HEK293 (cell line): ENCODE measurements at regions not wholly inside any gene's neighbourhood (a gene's known extent, or its start where the extent isn't known, plus 50 kb on each side); places are given as distances from the start of the nearest gene placed in this dataset.

Source experiments
- CTCF ChIA-PET: fragments of 350-600 bp; formaldehyde crosslinking; extraction: SDS; loops from one replicate; lab custom pipeline; 2021; ENCODE audit warnings: antibody characterized with exemption; lab: Yijun Ruan, JAX
- POLR2A ChIA-PET: fragments of 300-600 bp; formaldehyde crosslinking; extraction: SDS; loops from one replicate; lab custom pipeline; 2020; ENCODE audit warnings: antibody characterized with exemption, inconsistent platforms; lab: Yijun Ruan, JAX
- H3K27ac ChIP-seq: fragments of 200-500 bp; sonication (Bioruptor generic); 2 replicates; pipeline ENCODE4 v1.5.1; 2014; ENCODE audit warnings: low read depth, low read length, control low read depth, inconsistent platforms; ENCODE audit errors: extremely low read depth
- H3K36me3 ChIP-seq, 2 experiments: fragments of 200-500 bp in 1 of 2; sonication (Bioruptor generic) in 1 of 2; 1 replicate in 1 of 2; 2 replicates in 1 of 2; pipeline ENCODE4 v1.5.1; 2014 to 2017; ENCODE audit warnings: inconsistent platforms in 2 of 2, low read length in 2 of 2; ENCODE audit not compliant: control insufficient read depth in 2 of 2, insufficient read depth in 1 of 2
- H3K4me1 ChIP-seq: fragments of 200-500 bp; sonication (Bioruptor generic); 2 replicates; pipeline ENCODE4 v1.5.1; 2014; ENCODE audit warnings: mild to moderate bottlenecking, low read length, inconsistent platforms; ENCODE audit not compliant: control insufficient read depth, insufficient read depth
- H3K4me3 ChIP-seq: 2 replicates; pipeline ENCODE4 v1.5.1; 2011; ENCODE audit warnings: low read depth, mild to moderate bottlenecking, control low read depth, low read length, moderate library complexity
- H3K9me3 ChIP-seq: fragments of 200-500 bp; sonication (Bioruptor generic); 2 replicates; pipeline ENCODE4 v1.5.1; 2014; ENCODE audit warnings: low read depth, low read length, inconsistent platforms; ENCODE audit not compliant: control insufficient read depth, insufficient read depth
- GFI1B ChIP-seq: fragments of 450-650 bp; formaldehyde crosslinking; IDR thresholded peaks from 2 replicates; pipeline ENCODE4 v1.5.1; 2016; ENCODE audit warnings: missing biosample characterization, missing genetic modification characterization
- HOXC10 ChIP-seq: sonication (generic); formaldehyde crosslinking; IDR thresholded peaks from 2 replicates; pipeline ENCODE4 v1.8.1; 2023; ENCODE audit warnings: mild to moderate bottlenecking, missing genetic modification reagents
- REPIN1 ChIP-seq: fragments of 450-650 bp; formaldehyde crosslinking; IDR thresholded peaks from 2 replicates; pipeline ENCODE4 v1.5.1; 2017; ENCODE audit warnings: missing biosample characterization, missing genetic modification characterization, low read depth
- SALL2 ChIP-seq: fragments of 450-650 bp; formaldehyde crosslinking; IDR thresholded peaks from 2 replicates; pipeline ENCODE4 v1.5.0; 2017; ENCODE audit warnings: missing biosample characterization, mild to moderate bottlenecking, missing genetic modification characterization, borderline replicate concordance
- ZFP37 ChIP-seq: fragments of 450-650 bp; formaldehyde crosslinking; IDR thresholded peaks from 2 replicates; pipeline ENCODE4 v1.5.1; 2016; ENCODE audit warnings: missing biosample characterization, missing genetic modification characterization
- ZNF184 ChIP-seq: fragments of 450-650 bp; IDR thresholded peaks from 2 replicates; pipeline ENCODE4 v1.5.1; 2018; ENCODE audit warnings: missing biosample characterization, mild to moderate bottlenecking, missing genetic modification characterization
- ZNF404 ChIP-seq: fragments of 450-650 bp; formaldehyde crosslinking; IDR thresholded peaks from 2 replicates; pipeline ENCODE4 v1.5.1; 2017; ENCODE audit warnings: missing biosample characterization, missing genetic modification characterization
- ZNF416 ChIP-seq: fragments of 450-650 bp; formaldehyde crosslinking; IDR thresholded peaks from 2 replicates; pipeline ENCODE4 v1.5.1; 2016; ENCODE audit warnings: missing biosample characterization, missing genetic modification characterization
- ZNF473 ChIP-seq: fragments of 450-650 bp; formaldehyde crosslinking; IDR thresholded peaks from 2 replicates; pipeline ENCODE4 v1.5.1; 2017; ENCODE audit warnings: missing biosample characterization, missing genetic modification characterization
- ZNF544 ChIP-seq: fragments of 450-650 bp; formaldehyde crosslinking; IDR thresholded peaks from 2 replicates; pipeline ENCODE4 v1.5.0; 2017; ENCODE audit warnings: missing biosample characterization, missing genetic modification characterization
- ZNF555 ChIP-seq: fragments of 450-650 bp; formaldehyde crosslinking; conservative IDR thresholded peaks from 2 replicates; pipeline ENCODE4 v1.5.1; 2017; ENCODE audit warnings: missing biosample characterization, mild to moderate bottlenecking, missing genetic modification characterization, inconsistent platforms
- ZNF600 ChIP-seq: fragments of 450-650 bp; formaldehyde crosslinking; IDR thresholded peaks from 2 replicates; pipeline ENCODE4 v1.5.1; 2016; ENCODE audit warnings: missing biosample characterization, missing genetic modification characterization
- ZNF621 ChIP-seq: fragments of 450-650 bp; formaldehyde crosslinking; IDR thresholded peaks from 2 replicates; pipeline ENCODE4 v1.5.1; 2017; ENCODE audit warnings: missing biosample characterization, missing genetic modification characterization
- ZNF776 ChIP-seq: fragments of 450-650 bp; formaldehyde crosslinking; IDR thresholded peaks from 2 replicates; pipeline ENCODE4 v1.5.0; 2017; ENCODE audit warnings: missing biosample characterization, missing genetic modification characterization, borderline replicate concordance
- TF ChIP-seq, protein P1 (sequence below): fragments of 450-650 bp; formaldehyde crosslinking; optimal IDR thresholded peaks from 2 replicates; pipeline ENCODE3; 2016; ENCODE audit warnings: missing biosample characterization, mild to moderate bottlenecking, missing genetic modification characterization
- TF ChIP-seq, protein P2 (sequence below): fragments of 450-650 bp; formaldehyde crosslinking; IDR thresholded peaks from 2 replicates; pipeline ENCODE4 v1.5.1; 2017; ENCODE audit warnings: missing biosample characterization, missing genetic modification characterization
- TF ChIP-seq, protein P3 (sequence below): fragments of 450-650 bp; formaldehyde crosslinking; IDR thresholded peaks from 2 replicates; pipeline ENCODE4 v1.5.1; 2016; ENCODE audit warnings: missing biosample characterization, missing genetic modification characterization
- TF ChIP-seq, protein P4 (sequence below): fragments of 450-650 bp; formaldehyde crosslinking; IDR thresholded peaks from 2 replicates; pipeline ENCODE4 v1.5.1; 2016; ENCODE audit warnings: missing biosample characterization, missing genetic modification characterization
- TF ChIP-seq, protein P5 (sequence below): fragments of 450-650 bp; formaldehyde crosslinking; IDR thresholded peaks from 2 replicates; pipeline ENCODE4 v1.5.1; 2017; ENCODE audit warnings: missing biosample characterization, missing genetic modification characterization

DNA sequence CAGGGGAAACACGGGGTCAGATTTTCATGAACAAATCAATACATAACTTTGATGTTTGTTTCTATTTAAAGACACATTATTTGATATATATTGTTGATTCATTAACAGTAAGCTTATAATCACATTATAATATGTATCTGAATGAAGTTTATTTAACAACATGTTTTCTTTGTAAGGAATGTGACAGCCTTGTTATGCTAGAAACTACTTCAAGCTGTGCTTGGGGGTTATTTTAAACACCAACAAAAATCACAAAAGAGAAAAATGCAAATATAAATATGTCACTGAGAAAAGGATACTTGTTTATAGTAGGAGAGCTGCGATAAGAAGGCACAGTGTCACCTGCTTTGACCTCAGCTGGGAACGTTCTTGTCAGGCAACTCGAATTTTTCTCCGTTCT is 354.6 kb upstream of the AGA start:
- no peaks in the 10 kb centered on the region for H3K4me1 ChIP-seq
- H3K27ac ChIP-seq, result no peak overlapping the region
- no peak overlapping the region for H3K4me3 ChIP-seq
- ChIA-PET POLR2A (no interaction called here), CTCF (no interaction called here)
- H3K9me3 ChIP-seq, result no peaks in the 10 kb centered on the region
- H3K36me3 ChIP-seq, result no peaks in the 10 kb centered on the region
- TF ChIP-seq, protein P1, sequence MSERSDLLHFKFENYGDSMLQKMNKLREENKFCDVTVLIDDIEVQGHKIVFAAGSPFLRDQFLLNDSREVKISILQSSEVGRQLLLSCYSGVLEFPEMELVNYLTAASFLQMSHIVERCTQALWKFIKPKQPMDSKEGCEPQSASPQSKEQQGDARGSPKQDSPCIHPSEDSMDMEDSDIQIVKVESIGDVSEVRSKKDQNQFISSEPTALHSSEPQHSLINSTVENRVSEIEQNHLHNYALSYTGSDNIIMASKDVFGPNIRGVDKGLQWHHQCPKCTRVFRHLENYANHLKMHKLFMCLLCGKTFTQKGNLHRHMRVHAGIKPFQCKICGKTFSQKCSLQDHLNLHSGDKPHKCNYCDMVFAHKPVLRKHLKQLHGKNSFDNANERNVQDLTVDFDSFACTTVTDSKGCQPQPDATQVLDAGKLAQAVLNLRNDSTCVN (tag by site-specific recombination), result no peak
- TF ChIP-seq, protein P2, sequence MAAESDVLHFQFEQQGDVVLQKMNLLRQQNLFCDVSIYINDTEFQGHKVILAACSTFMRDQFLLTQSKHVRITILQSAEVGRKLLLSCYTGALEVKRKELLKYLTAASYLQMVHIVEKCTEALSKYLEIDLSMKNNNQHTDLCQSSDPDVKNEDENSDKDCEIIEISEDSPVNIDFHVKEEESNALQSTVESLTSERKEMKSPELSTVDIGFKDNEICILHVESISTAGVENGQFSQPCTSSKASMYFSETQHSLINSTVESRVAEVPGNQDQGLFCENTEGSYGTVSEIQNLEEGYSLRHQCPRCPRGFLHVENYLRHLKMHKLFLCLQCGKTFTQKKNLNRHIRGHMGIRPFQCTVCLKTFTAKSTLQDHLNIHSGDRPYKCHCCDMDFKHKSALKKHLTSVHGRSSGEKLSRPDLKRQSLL (tag by site-specific recombination), result no peak
- TF ChIP-seq ZNF600 (tag by site-specific recombination) (no peak), ZNF621 (no peak)
- TF ChIP-seq, protein P3, sequence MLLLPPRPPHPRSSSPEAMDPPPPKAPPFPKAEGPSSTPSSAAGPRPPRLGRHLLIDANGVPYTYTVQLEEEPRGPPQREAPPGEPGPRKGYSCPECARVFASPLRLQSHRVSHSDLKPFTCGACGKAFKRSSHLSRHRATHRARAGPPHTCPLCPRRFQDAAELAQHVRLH (tag by site-specific recombination), result no peak

DNA sequence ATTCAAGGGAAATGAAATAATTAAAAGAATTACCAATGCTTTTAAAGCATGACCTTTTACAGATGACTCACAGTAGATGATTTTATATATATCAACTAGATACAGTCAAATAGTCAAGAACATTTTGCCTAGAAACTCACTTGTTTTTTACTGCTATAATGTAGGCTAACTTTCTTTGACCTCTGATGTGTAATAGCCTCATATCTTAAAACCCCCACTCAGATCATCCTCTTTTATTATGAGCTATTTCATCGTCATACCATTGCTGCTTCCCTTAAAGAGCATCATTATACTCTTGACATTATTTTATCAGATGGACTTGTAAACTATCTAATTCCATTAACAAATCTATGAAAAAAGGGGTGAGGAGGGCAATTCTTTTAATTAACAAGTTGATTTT is 355.9 kb upstream of the AGA start:
- no peak overlapping the region for H3K27ac ChIP-seq
- H3K36me3 ChIP-seq, result no peaks in the 10 kb centered on the region
- TF ChIP-seq ZNF416 (tag by site-specific recombination), result no peak
- TF ChIP-seq REPIN1 (tag by site-specific recombination), result no peak
- TF ChIP-seq ZNF404 (tag by site-specific recombination), result no peak
- no peak for TF ChIP-seq ZNF473 (tag by site-specific recombination)
- TF ChIP-seq, protein P4, sequence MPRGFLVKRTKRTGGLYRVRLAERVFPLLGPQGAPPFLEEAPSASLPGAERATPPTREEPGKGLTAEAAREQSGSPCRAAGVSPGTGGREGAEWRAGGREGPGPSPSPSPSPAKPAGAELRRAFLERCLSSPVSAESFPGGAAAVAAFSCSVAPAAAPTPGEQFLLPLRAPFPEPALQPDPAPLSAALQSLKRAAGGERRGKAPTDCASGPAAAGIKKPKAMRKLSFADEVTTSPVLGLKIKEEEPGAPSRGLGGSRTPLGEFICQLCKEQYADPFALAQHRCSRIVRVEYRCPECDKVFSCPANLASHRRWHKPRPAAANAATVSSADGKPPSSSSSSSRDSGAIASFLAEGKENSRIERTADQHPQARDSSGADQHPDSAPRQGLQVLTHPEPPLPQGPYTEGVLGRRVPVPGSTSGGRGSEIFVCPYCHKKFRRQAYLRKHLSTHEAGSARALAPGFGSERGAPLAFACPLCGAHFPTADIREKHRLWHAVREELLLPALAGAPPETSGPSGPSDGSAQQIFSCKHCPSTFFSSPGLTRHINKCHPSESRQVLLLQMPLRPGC (tag by site-specific recombination), result no peak
- TF ChIP-seq HOXC10 (CRISPR knock-in tag), result no peak
- H3K4me1 ChIP-seq, result no peaks in the 10 kb centered on the region
- H3K9me3 ChIP-seq, result no peaks in the 10 kb centered on the region
- H3K4me3 ChIP-seq, result no peak overlapping the region
- CTCF ChIA-PET, result no interaction called here
- POLR2A ChIA-PET, result no interaction called here

DNA sequence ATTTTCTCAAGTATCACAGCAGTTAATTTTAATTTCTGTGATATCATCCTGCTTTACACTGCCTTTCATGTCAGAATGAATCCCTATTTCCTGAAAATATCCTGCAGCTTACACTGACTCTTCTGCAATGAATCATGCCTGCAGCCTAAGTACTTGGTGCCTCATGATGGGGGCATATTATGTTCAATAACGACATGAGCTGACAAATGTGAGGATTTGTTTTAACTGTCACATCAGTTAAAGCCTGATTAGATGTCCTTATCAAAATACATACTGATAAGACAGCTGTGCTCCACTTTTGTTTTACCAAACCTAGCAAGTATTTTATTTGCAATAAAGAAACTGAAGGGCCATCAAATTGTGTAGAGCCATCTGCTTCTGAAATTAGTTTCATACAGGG is 359.9 kb upstream of the AGA start:
- POLR2A ChIA-PET, result no interaction called here
- no peaks in the 10 kb centered on the region for H3K4me1 ChIP-seq
- H3K36me3 ChIP-seq, result no peaks in the 10 kb centered on the region
- no peaks in the 10 kb centered on the region for H3K9me3 ChIP-seq
- no peak overlapping the region for H3K27ac ChIP-seq
- CTCF ChIA-PET, result no interaction called here
- H3K4me3 ChIP-seq, result no peak overlapping the region
- TF ChIP-seq, protein P5, sequence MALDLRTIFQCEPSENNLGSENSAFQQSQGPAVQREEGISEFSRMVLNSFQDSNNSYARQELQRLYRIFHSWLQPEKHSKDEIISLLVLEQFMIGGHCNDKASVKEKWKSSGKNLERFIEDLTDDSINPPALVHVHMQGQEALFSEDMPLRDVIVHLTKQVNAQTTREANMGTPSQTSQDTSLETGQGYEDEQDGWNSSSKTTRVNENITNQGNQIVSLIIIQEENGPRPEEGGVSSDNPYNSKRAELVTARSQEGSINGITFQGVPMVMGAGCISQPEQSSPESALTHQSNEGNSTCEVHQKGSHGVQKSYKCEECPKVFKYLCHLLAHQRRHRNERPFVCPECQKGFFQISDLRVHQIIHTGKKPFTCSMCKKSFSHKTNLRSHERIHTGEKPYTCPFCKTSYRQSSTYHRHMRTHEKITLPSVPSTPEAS, result no peak
- TF ChIP-seq ZFP37 (tag by site-specific recombination) (no peak), ZNF555 (tag by site-specific recombination) (no peak), ZNF776 (no peak), ZNF184 (tag by site-specific recombination) (no peak), GFI1B (tag by site-specific recombination) (no peak), ZNF544 (tag by site-specific recombination) (no peak), SALL2 (no peak)
- TF ChIP-seq, all 188 proteins: peak for 0
